Smooth muscle cell (in vitro differentiated cells): ENCODE measurements at regions not wholly inside any gene's neighbourhood (a gene's known extent, or its start where the extent isn't known, plus 50 kb on each side); places are given as distances from the start of the nearest gene placed in this dataset.

Experiments
- DNase-seq: peaks from one replicate; lab custom pipeline; 2025; ENCODE audit not compliant: unreplicated experiment; lab: John Stamatoyannopoulos, UW
- H2AFZ ChIP-seq: fragments of 200-600 bp; sonication (generic); 2 replicates; pipeline ENCODE4 v1.6.0; 2016; ENCODE audit warnings: antibody characterized with exemption, low read depth, mild to moderate bottlenecking
- H3F3A ChIP-seq: fragments of 200-600 bp; sonication (generic); 2 replicates; pipeline ENCODE4 v1.6.0; 2017; ENCODE audit warnings: antibody characterized with exemption, low read depth
- H3K27ac ChIP-seq: fragments of 200-600 bp; sonication (generic); 2 replicates; pipeline ENCODE4 v1.5.1; 2016; ENCODE audit warnings: low read depth, mild to moderate bottlenecking
- H3K27me3 ChIP-seq: fragments of 200-600 bp; sonication (generic); 2 replicates; pipeline ENCODE4 v1.6.1; 2016; ENCODE audit warnings: low read depth, mild to moderate bottlenecking
- H3K36me3 ChIP-seq: fragments of 200-600 bp; sonication (generic); 2 replicates; pipeline ENCODE4 v1.5.1; 2016; ENCODE audit warnings: low read depth
- H3K4me1 ChIP-seq: fragments of 200-600 bp; sonication (generic); 2 replicates; pipeline ENCODE4 v1.5.1; 2016; ENCODE audit warnings: low read depth
- H3K4me2 ChIP-seq: fragments of 200-600 bp; sonication (generic); 2 replicates; pipeline ENCODE4 v1.6.0; 2016; ENCODE audit warnings: mild to moderate bottlenecking
- H3K4me3 ChIP-seq: fragments of 200-600 bp; sonication (generic); 2 replicates; pipeline ENCODE4 v1.5.1; 2016; ENCODE audit warnings: mild to moderate bottlenecking
- H3K79me2 ChIP-seq: fragments of 200-600 bp; sonication (generic); 2 replicates; pipeline ENCODE4 v1.6.0; 2016; ENCODE audit warnings: low read depth, mild to moderate bottlenecking
- H3K9ac ChIP-seq: fragments of 200-600 bp; sonication (generic); 2 replicates; pipeline ENCODE4 v1.6.0; 2016; ENCODE audit warnings: low read depth
- H3K9me3 ChIP-seq: fragments of 200-600 bp; sonication (generic); replicated peaks from 2 replicates; pipeline ENCODE4 v1.5.1; 2016; ENCODE audit warnings: low read depth
- H4K20me1 ChIP-seq: fragments of 200-600 bp; sonication (generic); 2 replicates; pipeline ENCODE4 v1.6.0; 2016; ENCODE audit warnings: low read depth
- WGBS: methylation state at CpG from one replicate; pipeline ENCODE4 v1.1.7; 2016; ENCODE audit warnings: low lambda C conversion rate; 5-methylcytosine and 5-hydroxymethylcytosine counted together
- TF ChIP-seq, protein P1 (sequence below): fragments of 200-600 bp; sonication (generic); IDR thresholded peaks from 2 replicates; pipeline ENCODE4 v1.5.1; 2017; ENCODE audit warnings: borderline replicate concordance, mild to moderate bottlenecking, antibody characterized with exemption; ENCODE audit not compliant: insufficient read depth, poor library complexity, severe bottlenecking

GRCh38 chr12:28640519-28640918, 450.3 kb downstream of the CCDC91 start:
- 88% methylated on average over 1 of the region's 1 CpG for WGBS
- TF ChIP-seq, protein P1, sequence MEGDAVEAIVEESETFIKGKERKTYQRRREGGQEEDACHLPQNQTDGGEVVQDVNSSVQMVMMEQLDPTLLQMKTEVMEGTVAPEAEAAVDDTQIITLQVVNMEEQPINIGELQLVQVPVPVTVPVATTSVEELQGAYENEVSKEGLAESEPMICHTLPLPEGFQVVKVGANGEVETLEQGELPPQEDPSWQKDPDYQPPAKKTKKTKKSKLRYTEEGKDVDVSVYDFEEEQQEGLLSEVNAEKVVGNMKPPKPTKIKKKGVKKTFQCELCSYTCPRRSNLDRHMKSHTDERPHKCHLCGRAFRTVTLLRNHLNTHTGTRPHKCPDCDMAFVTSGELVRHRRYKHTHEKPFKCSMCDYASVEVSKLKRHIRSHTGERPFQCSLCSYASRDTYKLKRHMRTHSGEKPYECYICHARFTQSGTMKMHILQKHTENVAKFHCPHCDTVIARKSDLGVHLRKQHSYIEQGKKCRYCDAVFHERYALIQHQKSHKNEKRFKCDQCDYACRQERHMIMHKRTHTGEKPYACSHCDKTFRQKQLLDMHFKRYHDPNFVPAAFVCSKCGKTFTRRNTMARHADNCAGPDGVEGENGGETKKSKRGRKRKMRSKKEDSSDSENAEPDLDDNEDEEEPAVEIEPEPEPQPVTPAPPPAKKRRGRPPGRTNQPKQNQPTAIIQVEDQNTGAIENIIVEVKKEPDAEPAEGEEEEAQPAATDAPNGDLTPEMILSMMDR = no peak
- H3K4me1 ChIP-seq = no peaks in the 10 kb centered on the region
- no peaks in the 10 kb centered on the region for H3K79me2 ChIP-seq
- no peak overlapping the region for H3K4me2 ChIP-seq
- H3F3A ChIP-seq = no peaks in the 10 kb centered on the region
- H3K9ac ChIP-seq = no peak overlapping the region
- no peaks in the 10 kb centered on the region for H3K36me3 ChIP-seq
- no peak for DNase-seq
- H3K27me3 ChIP-seq = no peaks in the 10 kb centered on the region
- no peaks in the 10 kb centered on the region for H4K20me1 ChIP-seq
- no peak overlapping the region for H3K27ac ChIP-seq
- H3K9me3 ChIP-seq = no peaks in the 10 kb centered on the region
- no peak overlapping the region for H2AFZ ChIP-seq
- H3K4me3 ChIP-seq = no peak overlapping the region

GRCh38 chr12:28645436-28645835, 455.2 kb downstream of the CCDC91 start:
- no peak overlapping the region for H3K27ac ChIP-seq
- H3K79me2 ChIP-seq = no peaks in the 10 kb centered on the region
- H3K4me3 ChIP-seq = no peak overlapping the region
- no peaks in the 10 kb centered on the region for H3K4me1 ChIP-seq
- no peak for DNase-seq
- no peaks in the 10 kb centered on the region for H3F3A ChIP-seq
- no peak overlapping the region for H3K9ac ChIP-seq
- H3K27me3 ChIP-seq = no peaks in the 10 kb centered on the region
- TF ChIP-seq, protein P1 = no peak
- no peak overlapping the region for H3K4me2 ChIP-seq
- H2AFZ ChIP-seq = no peak overlapping the region
- 97% methylated on average over 8 of the region's 8 CpGs for WGBS
- no peaks in the 10 kb centered on the region for H3K36me3 ChIP-seq
- no peaks in the 10 kb centered on the region for H3K9me3 ChIP-seq
- no peaks in the 10 kb centered on the region for H4K20me1 ChIP-seq

GRCh38 chr12:28645891-28646290, 455.6 kb downstream of the CCDC91 start:
- H3K79me2 ChIP-seq = no peaks in the 10 kb centered on the region
- H3K4me3 ChIP-seq = no peak overlapping the region
- H4K20me1 ChIP-seq = no peaks in the 10 kb centered on the region
- H3K27ac ChIP-seq = no peak overlapping the region
- no peaks in the 10 kb centered on the region for H3F3A ChIP-seq
- no peaks in the 10 kb centered on the region for H3K4me1 ChIP-seq
- H3K27me3 ChIP-seq = no peaks in the 10 kb centered on the region
- no peaks in the 10 kb centered on the region for H3K9me3 ChIP-seq
- no peak overlapping the region for H2AFZ ChIP-seq
- DNase-seq = no peak
- H3K4me2 ChIP-seq = no peak overlapping the region
- H3K9ac ChIP-seq = no peak overlapping the region
- 96% methylated on average over 13 of the region's 13 CpGs for WGBS
- TF ChIP-seq, protein P1 = no peak
- H3K36me3 ChIP-seq = no peaks in the 10 kb centered on the region

DNA sequence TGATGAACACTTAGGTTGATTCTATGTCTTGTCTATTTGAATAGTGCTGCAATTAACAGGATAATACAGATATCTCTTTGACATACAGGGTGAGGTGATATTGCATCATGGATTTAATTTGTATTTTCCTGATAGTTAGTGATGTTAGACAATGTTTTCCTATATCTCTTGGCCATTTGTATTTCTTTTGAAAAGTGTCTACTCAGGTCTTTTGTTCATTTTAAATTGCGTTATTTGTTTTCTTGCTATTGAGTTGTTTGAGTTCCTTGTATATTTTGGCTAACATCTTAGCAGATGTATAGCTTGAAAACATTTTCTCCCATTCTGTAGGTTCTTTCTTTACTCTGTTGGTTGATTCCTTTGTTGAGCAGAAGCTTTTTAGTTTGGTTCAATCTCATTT, 460.6 kb downstream of the CCDC91 start:
- Histone ChIP-seq H3K4me2 (no peak overlapping the region), H3F3A (no peaks in the 10 kb centered on the region), H4K20me1 (no peaks in the 10 kb centered on the region), H3K4me3 (no peak overlapping the region), H3K27ac (no peak overlapping the region), H3K4me1 (no peaks in the 10 kb centered on the region), H3K79me2 (no peaks in the 10 kb centered on the region), H3K27me3 (no peaks in the 10 kb centered on the region), H3K9me3 (peaks cover 7% of the 10 kb centered on the region), H2AFZ (no peak overlapping the region), H3K36me3 (no peaks in the 10 kb centered on the region), H3K9ac (no peak overlapping the region)
- TF ChIP-seq, protein P1 = no peak
- WGBS = 94% methylated on average over 1 of the region's 1 CpG
- no peak for DNase-seq
